Prostate gland (tissue), 2 donors: ENCODE measurements at regions not wholly inside any gene's neighbourhood (a gene's known extent, or its start where the extent isn't known, plus 50 kb on each side); places are given as distances from the start of the nearest gene placed in this dataset.

Experiments
- DNase-seq: peaks from one replicate; pipeline ENCODE4 v3.0.0-alpha.2; 2019; ENCODE audit warnings: low spot score
- H3K27ac ChIP-seq, 2 donors: fragments of 200-600 bp; sonication (generic); 2 replicates each; pipeline ENCODE4 v1.5.1; 2017 to 2019
- H3K27me3 ChIP-seq: fragments of 200-600 bp; sonication (generic); replicated peaks from 2 replicates; pipeline ENCODE4 v1.5.1; 2019; ENCODE audit not compliant: insufficient read depth
- H3K36me3 ChIP-seq, 2 donors: fragments of 200-600 bp; sonication (generic); 1 replicate in 1 of 2; 2 replicates in 1 of 2; pipeline versions ENCODE4 v1.5.1 to v1.8.1; 2017 to 2019
- H3K4me1 ChIP-seq: fragments of 200-600 bp; sonication (generic); replicated peaks from 2 replicates; pipeline ENCODE4 v1.5.1; 2019
- H3K4me3 ChIP-seq, 2 donors: fragments of 200-600 bp; sonication (generic); 2 replicates each; pipeline ENCODE4 v1.5.1; 2017 to 2019
- H3K9me3 ChIP-seq: fragments of 200-600 bp; sonication (generic); 2 replicates; pipeline ENCODE4 v1.5.1; 2017
- POLR2A ChIP-seq: fragments of 450-650 bp; IDR thresholded peaks from one replicate; pipeline ENCODE4 v1.6.1; 2016; ENCODE audit warnings: antibody characterized with exemption, mild to moderate bottlenecking
- POLR2AphosphoS5 ChIP-seq: sonication (generic); formaldehyde crosslinking; IDR thresholded peaks from one replicate; pipeline ENCODE4 v1.6.1; 2017; ENCODE audit warnings: antibody characterized with exemption
- whole genome bisulfite sequencing: methylation state at CpG from one replicate; pipeline ENCODE4 v1.1.5; 2018; 5-methylcytosine and 5-hydroxymethylcytosine counted together
- intact Hi-C: fragments of 100-400 bp; cut with DNase I; formaldehyde crosslinking; loops from one replicate; pipeline ENCODE4 v1.14.2; 2022
- TF ChIP-seq, protein P1 (sequence below), 4 experiments: fragments of 200-600 bp in 2 of 4; fragments of 450-650 bp in 2 of 4; sonication (generic) in 2 of 4; IDR thresholded peaks; 1 replicate in 3 of 4; 2 replicates in 1 of 4; pipeline ENCODE4 v1.5.1; 2016 to 2019; ENCODE audit warnings: antibody characterized with exemption in 4 of 4, mild to moderate bottlenecking in 2 of 4, moderate library complexity in 2 of 4

DNA sequence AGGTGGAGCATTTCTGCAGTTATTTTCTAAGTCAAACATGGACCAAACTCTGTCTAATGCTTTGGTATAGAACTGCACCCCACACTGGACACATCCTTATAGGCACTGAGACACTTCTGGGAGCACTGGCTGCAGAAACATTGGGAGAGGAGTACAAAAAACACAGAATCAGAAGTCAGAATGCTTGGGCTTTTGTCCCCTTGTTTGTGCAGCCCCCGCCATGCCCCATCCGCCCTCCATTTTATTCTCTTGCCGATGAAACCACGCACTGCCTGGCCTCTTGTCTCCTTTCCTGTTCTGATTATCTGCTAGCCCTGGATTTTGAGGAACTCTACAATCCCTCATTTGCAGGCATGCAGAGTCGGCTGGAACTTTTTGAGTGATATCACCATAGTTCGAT is 1201.2 kb downstream of the TBC1D22A start:
- Histone ChIP-seq H3K4me3 (no peak overlapping the region), H3K27me3 (no peaks in the 10 kb centered on the region), H3K4me1 (no peaks in the 10 kb centered on the region), H3K9me3 (no peaks in the 10 kb centered on the region), H3K36me3 (no peaks in the 10 kb centered on the region), H3K27ac (no peak overlapping the region)
- intact Hi-C loops = no loop called here
- 92% methylated on average over 6 of the region's 6 CpGs for WGBS
- TF ChIP-seq POLR2AphosphoS5 (no peak), POLR2A (no peak)
- TF ChIP-seq, protein P1, sequence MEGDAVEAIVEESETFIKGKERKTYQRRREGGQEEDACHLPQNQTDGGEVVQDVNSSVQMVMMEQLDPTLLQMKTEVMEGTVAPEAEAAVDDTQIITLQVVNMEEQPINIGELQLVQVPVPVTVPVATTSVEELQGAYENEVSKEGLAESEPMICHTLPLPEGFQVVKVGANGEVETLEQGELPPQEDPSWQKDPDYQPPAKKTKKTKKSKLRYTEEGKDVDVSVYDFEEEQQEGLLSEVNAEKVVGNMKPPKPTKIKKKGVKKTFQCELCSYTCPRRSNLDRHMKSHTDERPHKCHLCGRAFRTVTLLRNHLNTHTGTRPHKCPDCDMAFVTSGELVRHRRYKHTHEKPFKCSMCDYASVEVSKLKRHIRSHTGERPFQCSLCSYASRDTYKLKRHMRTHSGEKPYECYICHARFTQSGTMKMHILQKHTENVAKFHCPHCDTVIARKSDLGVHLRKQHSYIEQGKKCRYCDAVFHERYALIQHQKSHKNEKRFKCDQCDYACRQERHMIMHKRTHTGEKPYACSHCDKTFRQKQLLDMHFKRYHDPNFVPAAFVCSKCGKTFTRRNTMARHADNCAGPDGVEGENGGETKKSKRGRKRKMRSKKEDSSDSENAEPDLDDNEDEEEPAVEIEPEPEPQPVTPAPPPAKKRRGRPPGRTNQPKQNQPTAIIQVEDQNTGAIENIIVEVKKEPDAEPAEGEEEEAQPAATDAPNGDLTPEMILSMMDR (IDR thresholded peaks at IDR 0.05) = no peak
- DNase-seq = no peak

DNA sequence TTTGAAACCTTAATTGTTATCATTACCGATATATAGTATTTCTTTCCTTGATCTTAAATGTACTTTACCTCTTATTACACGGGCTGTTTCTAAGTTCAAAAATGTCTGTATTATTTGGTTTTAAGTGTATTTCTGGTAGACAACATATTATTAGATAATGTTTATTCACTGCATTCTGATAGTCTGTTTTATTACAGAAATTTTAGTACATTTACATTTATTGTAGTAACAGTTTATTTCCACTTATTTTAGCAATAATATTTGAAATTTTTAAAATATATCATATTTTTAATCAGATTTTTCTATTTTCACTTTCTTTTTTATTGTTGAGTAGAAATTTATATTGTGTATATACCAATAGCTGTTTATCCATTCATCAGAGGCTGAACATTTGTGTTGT is 1195.2 kb downstream of the TBC1D22A start:
- H3K27ac ChIP-seq = no peak overlapping the region
- 98% methylated on average over 2 of the region's 2 CpGs for WGBS
- no peaks in the 10 kb centered on the region for H3K4me1 ChIP-seq
- H3K9me3 ChIP-seq = no peaks in the 10 kb centered on the region
- no peaks in the 10 kb centered on the region for H3K36me3 ChIP-seq
- intact Hi-C loops = no loop called here
- H3K4me3 ChIP-seq = no peak overlapping the region
- DNase-seq = no peak
- TF ChIP-seq POLR2A (no peak), POLR2AphosphoS5 (no peak)
- TF ChIP-seq, protein P1 (IDR thresholded peaks at IDR 0.05) = no peak
- no peaks in the 10 kb centered on the region for H3K27me3 ChIP-seq

DNA sequence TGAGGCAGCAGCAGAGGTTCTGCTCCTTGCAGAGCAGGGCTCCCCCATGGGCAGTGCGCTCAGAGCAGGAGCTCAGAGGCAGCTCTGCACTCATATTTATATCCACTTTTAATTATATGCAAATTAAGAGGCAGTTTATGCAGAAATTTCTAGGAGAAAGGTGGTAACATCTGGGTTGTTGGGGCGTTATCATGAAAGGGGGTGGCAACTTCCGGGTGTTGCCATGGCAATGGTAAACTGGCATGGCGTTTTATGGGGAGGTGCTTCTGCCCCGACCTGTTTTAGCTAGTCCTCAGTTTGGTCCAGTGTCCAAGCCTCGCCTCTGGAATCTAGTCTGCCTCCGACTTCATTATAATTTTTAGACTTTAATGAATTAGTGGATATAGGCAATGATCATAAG is 1191.7 kb downstream of the TBC1D22A start:
- TF ChIP-seq POLR2A = no peak
- TF ChIP-seq POLR2AphosphoS5 = no peak
- TF ChIP-seq, protein P1 (IDR thresholded peaks at IDR 0.05) = no peak
- H3K36me3 ChIP-seq = no peaks in the 10 kb centered on the region
- no peak for DNase-seq
- intact Hi-C loops = no loop called here
- H3K4me1 ChIP-seq = no peaks in the 10 kb centered on the region
- no peak overlapping the region for H3K4me3 ChIP-seq
- H3K27ac ChIP-seq = no peak overlapping the region
- WGBS = 49% methylated on average over 7 of the region's 7 CpGs
- no peaks in the 10 kb centered on the region for H3K9me3 ChIP-seq
- no peaks in the 10 kb centered on the region for H3K27me3 ChIP-seq

DNA sequence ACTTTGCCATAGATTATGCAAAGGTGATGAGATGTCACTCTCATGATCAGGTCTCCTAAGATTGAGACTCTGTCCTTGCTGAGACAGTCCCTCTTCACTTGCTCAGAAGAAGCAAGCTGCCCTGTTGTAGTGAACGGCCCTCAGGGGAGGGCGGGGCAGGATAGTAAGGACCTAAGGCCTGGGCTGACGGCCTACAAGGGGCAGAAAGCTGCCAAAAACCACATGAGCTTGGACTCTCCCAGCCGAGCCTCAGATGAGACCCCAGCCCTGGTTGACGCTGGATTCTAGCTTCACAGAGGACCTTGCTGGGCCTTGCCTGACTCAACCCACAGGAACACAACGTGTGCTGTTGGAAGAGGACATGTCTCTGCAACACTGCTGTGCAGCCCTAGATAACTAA is 1182.5 kb downstream of the TBC1D22A start:
- H3K27ac ChIP-seq = no peak overlapping the region
- no peak overlapping the region for H3K4me3 ChIP-seq
- H3K36me3 ChIP-seq = no peaks in the 10 kb centered on the region
- no peaks in the 10 kb centered on the region for H3K27me3 ChIP-seq
- DNase-seq = no peak
- H3K9me3 ChIP-seq = no peaks in the 10 kb centered on the region
- TF ChIP-seq POLR2AphosphoS5 (no peak), POLR2A (no peak)
- TF ChIP-seq, protein P1 (IDR thresholded peaks at IDR 0.05) = no peak
- 80% methylated on average over 6 of the region's 6 CpGs for WGBS
- intact Hi-C loops = no loop called here
- H3K4me1 ChIP-seq = no peaks in the 10 kb centered on the region

DNA sequence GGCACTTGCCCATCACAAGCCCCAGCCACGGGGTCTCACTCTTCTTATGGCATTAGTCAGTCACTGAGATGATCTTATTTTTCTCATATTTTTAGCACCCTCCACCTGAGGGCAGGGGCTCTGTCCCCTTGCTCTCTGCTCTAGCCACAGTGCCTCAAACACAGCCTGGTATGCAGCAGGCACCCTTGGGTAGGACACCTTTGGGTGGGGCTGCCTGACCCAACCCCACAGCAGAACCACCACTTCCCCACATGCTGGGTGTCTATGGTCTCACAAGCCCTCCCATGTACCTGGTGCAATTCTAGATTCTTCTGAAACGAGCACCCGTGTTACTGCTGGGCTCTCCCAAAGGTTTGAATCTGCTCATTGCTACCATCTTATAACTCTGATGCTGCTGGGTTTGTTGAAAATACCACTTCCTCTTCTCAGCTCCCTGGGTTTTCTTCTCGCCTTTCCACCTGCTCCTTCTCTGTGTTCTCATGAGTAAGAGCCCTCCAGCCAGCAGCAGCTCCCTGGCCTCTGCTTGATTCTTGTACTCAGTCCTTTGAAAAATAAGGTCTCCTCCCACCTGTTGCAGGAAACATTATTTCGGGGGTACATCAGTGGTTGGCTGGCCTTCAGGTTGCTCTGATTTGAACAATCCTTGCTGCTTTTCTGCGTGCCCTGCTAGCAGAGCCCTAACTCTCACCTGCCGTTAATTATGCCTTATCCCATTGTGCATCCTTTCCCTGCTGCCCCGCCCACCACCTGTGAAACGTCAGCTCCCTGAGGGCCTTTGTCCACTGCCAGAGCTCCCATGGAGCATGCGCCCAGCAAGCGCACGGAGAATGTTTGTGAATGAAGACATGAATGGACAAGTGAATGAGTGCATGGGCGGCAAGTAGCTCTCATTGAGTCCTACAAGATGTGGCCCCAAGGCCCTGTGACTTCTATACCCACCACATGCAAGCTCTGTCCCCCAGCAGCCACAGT is 1181.6 kb downstream of the TBC1D22A start:
- intact Hi-C loops = no loop called here
- DNase-seq = no peak
- Histone ChIP-seq H3K36me3 (no peaks in the 10 kb centered on the region), H3K4me3 (no peak overlapping the region), H3K4me1 (no peaks in the 10 kb centered on the region), H3K27ac (no peak overlapping the region), H3K27me3 (no peaks in the 10 kb centered on the region), H3K9me3 (no peaks in the 10 kb centered on the region)
- WGBS = 78% methylated on average over 13 of the region's 13 CpGs
- no peak for TF ChIP-seq POLR2A
- TF ChIP-seq, protein P1 (IDR thresholded peaks at IDR 0.05) = no peak
